Stimulated activated CD8-positive, alpha-beta memory T cell treated with anti-CD3 and anti-CD28 coated beads, Interleukin-15, amount 100 ng/mL, for 48 hours (primary cell): ENCODE measurements at regions not wholly inside any gene's neighbourhood (a gene's known extent, or its start where the extent isn't known, plus 50 kb on each side); places are given as distances from the start of the nearest gene placed in this dataset.

Experiments
- DNase-seq, 2 donors: peaks; one replicate each; pipeline ENCODE4 v3.0.0-alpha.2; 2020; ENCODE audit warnings: low read depth in 2 of 2

- no peak for DNase-seq
Observed at GRCh38 chr3:72204452-72204851, 419.5 kb upstream of the PROK2 start.

- DNase-seq, result no peak
Observed at GRCh38 chr3:72203613-72204349, 418.8 kb upstream of the PROK2 start.

GRCh38 chr3:72203105-72203504 is 418.2 kb upstream of the PROK2 start:
- no peak for DNase-seq

GRCh38 chr3:72200332-72200731 is 415.4 kb upstream of the PROK2 start:
- no peak for DNase-seq

GRCh38 chr3:72199530-72199929 is 414.6 kb upstream of the PROK2 start:
- DNase-seq, result no peak

GRCh38 chr3:72196377-72196929 is 411.5 kb upstream of the PROK2 start:
- DNase-seq, result no peak

- no peak for DNase-seq
Observed at GRCh38 chr3:72195895-72196294, 410.9 kb upstream of the PROK2 start.

- DNase-seq, result no peak
Observed at GRCh38 chr3:72194458-72194857, 409.5 kb upstream of the PROK2 start.

GRCh38 chr3:72193771-72194430 is 409.0 kb upstream of the PROK2 start:
- DNase-seq, result no peak

GRCh38 chr3:72192572-72192971 is 407.6 kb upstream of the PROK2 start:
- no peak for DNase-seq

- no peak for DNase-seq
Observed at GRCh38 chr3:72191209-72191960, 406.4 kb upstream of the PROK2 start.

- no peak for DNase-seq
Observed at GRCh38 chr3:72190050-72190449, 405.1 kb upstream of the PROK2 start.

GRCh38 chr3:72189339-72189738 is 404.4 kb upstream of the PROK2 start:
- no peak for DNase-seq

GRCh38 chr3:72188536-72188935 is 403.6 kb upstream of the PROK2 start:
- no peak for DNase-seq

GRCh38 chr3:72187131-72187530 is 402.2 kb upstream of the PROK2 start:
- DNase-seq, result no peak

- no peak for DNase-seq
Observed at GRCh38 chr3:72186400-72186855, 401.5 kb upstream of the PROK2 start.

- DNase-seq, result peak; percentile 34 to 40
Observed at GRCh38 chr3:72185549-72186399, 400.8 kb upstream of the PROK2 start.

GRCh38 chr3:72183489-72183888 is 398.5 kb upstream of the PROK2 start:
- DNase-seq, result no peak

- no peak for DNase-seq
Observed at GRCh38 chr3:72182206-72182605, 397.3 kb upstream of the PROK2 start.

GRCh38 chr3:72181251-72181650 is 396.3 kb upstream of the PROK2 start:
- no peak for DNase-seq

- no peak for DNase-seq
Observed at GRCh38 chr3:72180405-72180804, 395.5 kb upstream of the PROK2 start.

- no peak for DNase-seq
Observed at GRCh38 chr3:72179107-72179464, 394.1 kb upstream of the PROK2 start.
